ENCODE measurements at regions not wholly inside any gene's neighbourhood (a gene's known extent, or its start where the extent isn't known, plus 50 kb on each side); places are given as distances from the start of the nearest gene placed in this dataset.

DNA sequence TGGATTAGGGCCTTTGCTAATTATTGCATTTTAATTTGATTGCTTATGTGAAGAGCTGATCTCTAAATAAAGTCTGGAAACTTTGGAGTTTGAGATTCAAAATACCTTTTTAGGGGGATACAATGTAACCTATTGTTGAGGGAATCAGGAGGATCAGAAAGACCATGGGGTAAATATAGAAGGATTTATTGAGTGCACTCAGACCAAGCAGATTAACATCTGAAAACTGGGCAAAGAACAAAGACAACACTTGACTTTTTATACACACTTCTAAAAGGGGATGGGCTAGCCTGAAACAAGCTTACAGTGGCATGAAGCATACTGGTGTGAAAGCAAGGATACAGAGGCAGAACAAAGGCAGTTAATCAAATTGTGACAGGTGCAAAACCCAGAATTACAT lies 174.3 kb downstream of the MRPS30 start:
- TF ChIP-seq TEAD4 (IDR thresholded peaks at IDR 0.05) (no peak), NFIC (IDR thresholded peaks at IDR 0.05) (no peak), CEBPB (IDR thresholded peaks at IDR 0.05) (no peak), YY1 (IDR thresholded peaks at IDR 0.05; ENCODE audit: low read depth) (no peak), ZBTB7A (IDR thresholded peaks at IDR 0.05; ENCODE audit: low read depth) (no peak), EGR1 (IDR thresholded peaks at IDR 0.05) (no peak), CREB1 (IDR thresholded peaks at IDR 0.05; ENCODE audit: low read depth) (no peak), FOXM1 (IDR thresholded peaks at IDR 0.05; ENCODE audit: borderline replicate concordance, low read depth) (no peak), TAF1 (IDR thresholded peaks at IDR 0.05; ENCODE audit: low read depth) (no peak), TCF12 (IDR thresholded peaks at IDR 0.05; ENCODE audit: low read depth) (no peak), EP300 (IDR thresholded peaks at IDR 0.05; ENCODE audit: borderline replicate concordance) (no peak), RAD21 (IDR thresholded peaks at IDR 0.05; ENCODE audit: low read depth) (no peak)
- TF ChIP-seq, protein P1, sequence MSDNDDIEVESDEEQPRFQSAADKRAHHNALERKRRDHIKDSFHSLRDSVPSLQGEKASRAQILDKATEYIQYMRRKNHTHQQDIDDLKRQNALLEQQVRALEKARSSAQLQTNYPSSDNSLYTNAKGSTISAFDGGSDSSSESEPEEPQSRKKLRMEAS (IDR thresholded peaks at IDR 0.05) = no peak
- TF ChIP-seq, protein P2, sequence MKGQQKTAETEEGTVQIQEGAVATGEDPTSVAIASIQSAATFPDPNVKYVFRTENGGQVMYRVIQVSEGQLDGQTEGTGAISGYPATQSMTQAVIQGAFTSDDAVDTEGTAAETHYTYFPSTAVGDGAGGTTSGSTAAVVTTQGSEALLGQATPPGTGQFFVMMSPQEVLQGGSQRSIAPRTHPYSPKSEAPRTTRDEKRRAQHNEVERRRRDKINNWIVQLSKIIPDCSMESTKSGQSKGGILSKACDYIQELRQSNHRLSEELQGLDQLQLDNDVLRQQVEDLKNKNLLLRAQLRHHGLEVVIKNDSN (IDR thresholded peaks at IDR 0.05) = no peak
- TF ChIP-seq, protein P3, sequence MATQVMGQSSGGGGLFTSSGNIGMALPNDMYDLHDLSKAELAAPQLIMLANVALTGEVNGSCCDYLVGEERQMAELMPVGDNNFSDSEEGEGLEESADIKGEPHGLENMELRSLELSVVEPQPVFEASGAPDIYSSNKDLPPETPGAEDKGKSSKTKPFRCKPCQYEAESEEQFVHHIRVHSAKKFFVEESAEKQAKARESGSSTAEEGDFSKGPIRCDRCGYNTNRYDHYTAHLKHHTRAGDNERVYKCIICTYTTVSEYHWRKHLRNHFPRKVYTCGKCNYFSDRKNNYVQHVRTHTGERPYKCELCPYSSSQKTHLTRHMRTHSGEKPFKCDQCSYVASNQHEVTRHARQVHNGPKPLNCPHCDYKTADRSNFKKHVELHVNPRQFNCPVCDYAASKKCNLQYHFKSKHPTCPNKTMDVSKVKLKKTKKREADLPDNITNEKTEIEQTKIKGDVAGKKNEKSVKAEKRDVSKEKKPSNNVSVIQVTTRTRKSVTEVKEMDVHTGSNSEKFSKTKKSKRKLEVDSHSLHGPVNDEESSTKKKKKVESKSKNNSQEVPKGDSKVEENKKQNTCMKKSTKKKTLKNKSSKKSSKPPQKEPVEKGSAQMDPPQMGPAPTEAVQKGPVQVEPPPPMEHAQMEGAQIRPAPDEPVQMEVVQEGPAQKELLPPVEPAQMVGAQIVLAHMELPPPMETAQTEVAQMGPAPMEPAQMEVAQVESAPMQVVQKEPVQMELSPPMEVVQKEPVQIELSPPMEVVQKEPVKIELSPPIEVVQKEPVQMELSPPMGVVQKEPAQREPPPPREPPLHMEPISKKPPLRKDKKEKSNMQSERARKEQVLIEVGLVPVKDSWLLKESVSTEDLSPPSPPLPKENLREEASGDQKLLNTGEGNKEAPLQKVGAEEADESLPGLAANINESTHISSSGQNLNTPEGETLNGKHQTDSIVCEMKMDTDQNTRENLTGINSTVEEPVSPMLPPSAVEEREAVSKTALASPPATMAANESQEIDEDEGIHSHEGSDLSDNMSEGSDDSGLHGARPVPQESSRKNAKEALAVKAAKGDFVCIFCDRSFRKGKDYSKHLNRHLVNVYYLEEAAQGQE (IDR thresholded peaks at IDR 0.05; ENCODE audit: low read depth) = no peak

DNA sequence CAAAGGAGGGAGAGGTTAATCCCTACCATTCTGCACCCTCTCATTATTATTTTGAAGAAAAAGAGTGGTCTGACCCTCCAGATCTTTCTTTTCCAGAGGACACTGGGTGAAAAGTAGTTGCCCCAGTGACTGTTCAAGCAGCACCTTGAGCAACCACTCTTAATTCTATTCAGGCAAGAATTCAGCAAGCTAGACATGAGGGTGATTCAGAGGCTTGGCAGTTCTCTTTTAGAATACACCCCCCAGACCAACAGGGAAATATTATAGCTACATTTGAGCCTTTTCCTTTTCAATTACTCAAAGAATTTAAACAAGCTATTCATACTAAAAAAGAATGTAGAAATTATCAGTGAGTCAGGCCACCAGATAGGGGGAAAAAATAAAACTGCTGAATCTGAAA lies 178.3 kb downstream of the MRPS30 start:
- TF ChIP-seq RAD21 (IDR thresholded peaks at IDR 0.05; ENCODE audit: low read depth) = no peak

DNA sequence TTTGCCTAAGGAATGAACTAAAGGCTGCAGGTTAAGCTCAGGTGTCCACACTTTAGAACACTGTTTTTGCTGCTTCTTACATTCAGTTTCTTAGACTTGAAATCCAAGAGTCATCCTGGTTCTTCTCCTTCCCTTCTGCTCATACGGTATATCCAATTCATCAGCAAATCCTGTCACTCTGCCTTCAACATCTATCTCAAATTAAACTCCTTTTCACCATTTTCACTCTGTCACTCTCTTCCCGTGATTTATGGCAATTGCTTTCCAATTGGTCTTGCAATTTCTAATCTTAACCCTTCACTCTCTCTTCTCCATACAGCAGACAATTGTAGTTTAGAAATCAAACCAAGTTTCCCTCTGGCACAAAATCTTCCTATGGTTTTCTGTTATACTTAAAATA lies 182.9 kb downstream of the MRPS30 start:
- TF ChIP-seq, protein P2 (IDR thresholded peaks at IDR 0.05) = no peak
- TF ChIP-seq TEAD4 (IDR thresholded peaks at IDR 0.05) = no peak
- TF ChIP-seq YY1 (IDR thresholded peaks at IDR 0.05; ENCODE audit: low read depth) = no peak
- TF ChIP-seq, protein P3 (IDR thresholded peaks at IDR 0.05; ENCODE audit: low read depth) = no peak
- TF ChIP-seq, protein P1 (IDR thresholded peaks at IDR 0.05) = no peak
- TF ChIP-seq EP300 (IDR thresholded peaks at IDR 0.05; ENCODE audit: borderline replicate concordance) = no peak
- no peak for TF ChIP-seq TAF1 (IDR thresholded peaks at IDR 0.05; ENCODE audit: low read depth)
- TF ChIP-seq TCF12 (IDR thresholded peaks at IDR 0.05; ENCODE audit: low read depth) = no peak
- TF ChIP-seq ZBTB7A (IDR thresholded peaks at IDR 0.05; ENCODE audit: low read depth) = no peak
- TF ChIP-seq FOXM1 (IDR thresholded peaks at IDR 0.05; ENCODE audit: borderline replicate concordance, low read depth) = no peak
- TF ChIP-seq CREB1 (IDR thresholded peaks at IDR 0.05; ENCODE audit: low read depth) = no peak
- TF ChIP-seq CEBPB (IDR thresholded peaks at IDR 0.05) = no peak
- TF ChIP-seq EGR1 (IDR thresholded peaks at IDR 0.05) = no peak
- no peak for TF ChIP-seq RAD21 (IDR thresholded peaks at IDR 0.05; ENCODE audit: low read depth)

DNA sequence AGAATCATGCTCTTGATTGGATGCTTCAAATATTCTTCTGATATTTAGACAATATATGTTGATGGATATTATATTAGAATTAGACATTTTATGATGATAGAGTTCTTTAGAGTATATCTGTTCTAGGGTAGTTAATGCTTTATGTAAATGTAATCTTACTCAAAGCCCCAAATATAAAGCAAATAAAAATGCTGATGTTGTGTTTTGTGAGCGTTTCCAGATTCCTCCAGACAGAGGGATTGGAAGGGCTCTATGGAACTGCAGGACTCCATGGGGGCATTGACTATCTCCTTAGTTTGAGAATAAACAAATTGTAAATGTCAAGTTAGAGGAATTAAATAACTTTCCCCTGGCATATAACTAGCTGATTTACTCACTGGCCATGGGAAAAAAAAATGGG lies 184.5 kb downstream of the MRPS30 start:
- TF ChIP-seq CEBPB (IDR thresholded peaks at IDR 0.05) (no peak), ZBTB7A (IDR thresholded peaks at IDR 0.05; ENCODE audit: low read depth) (no peak), RAD21 (IDR thresholded peaks at IDR 0.05; ENCODE audit: low read depth) (no peak), TCF12 (IDR thresholded peaks at IDR 0.05; ENCODE audit: low read depth) (no peak), FOXM1 (IDR thresholded peaks at IDR 0.05; ENCODE audit: borderline replicate concordance, low read depth) (no peak), TEAD4 (IDR thresholded peaks at IDR 0.05) (no peak)
- TF ChIP-seq, protein P2 (IDR thresholded peaks at IDR 0.05) = no peak

DNA sequence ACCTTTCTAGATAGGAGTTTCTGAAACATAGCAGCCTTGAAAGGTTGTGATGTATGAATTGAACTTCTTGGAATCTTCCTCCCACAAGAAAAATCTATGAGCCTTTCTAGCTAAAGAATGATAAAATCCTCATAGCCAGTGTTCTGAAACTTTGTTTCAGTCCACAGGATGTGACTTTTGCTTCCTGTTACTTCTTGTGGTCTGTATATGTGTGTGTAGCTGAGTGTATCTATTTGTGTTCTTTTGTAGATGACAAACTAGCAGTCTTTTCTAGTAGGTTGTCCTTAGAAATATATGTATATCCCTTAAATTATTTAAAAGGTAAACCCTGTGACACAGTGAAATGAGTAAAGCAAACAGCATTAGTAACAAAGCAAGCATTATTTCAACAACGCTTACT lies 188.8 kb downstream of the MRPS30 start:
- no peak for TF ChIP-seq EP300 (IDR thresholded peaks at IDR 0.05; ENCODE audit: borderline replicate concordance)
- no peak for TF ChIP-seq TEAD4 (IDR thresholded peaks at IDR 0.05)
- TF ChIP-seq YY1 (IDR thresholded peaks at IDR 0.05; ENCODE audit: low read depth) = no peak
- TF ChIP-seq NFIC (IDR thresholded peaks at IDR 0.05) = no peak
- TF ChIP-seq TAF1 (IDR thresholded peaks at IDR 0.05; ENCODE audit: low read depth) = no peak
- no peak for TF ChIP-seq TCF12 (IDR thresholded peaks at IDR 0.05; ENCODE audit: low read depth)
- TF ChIP-seq EGR1 (IDR thresholded peaks at IDR 0.05) = no peak
- no peak for TF ChIP-seq ZBTB7A (IDR thresholded peaks at IDR 0.05; ENCODE audit: low read depth)
- TF ChIP-seq CREB1 (IDR thresholded peaks at IDR 0.05; ENCODE audit: low read depth) = no peak
- TF ChIP-seq, protein P1 (IDR thresholded peaks at IDR 0.05) = no peak
- TF ChIP-seq, protein P3 (IDR thresholded peaks at IDR 0.05; ENCODE audit: low read depth) = no peak
- TF ChIP-seq FOXM1 (IDR thresholded peaks at IDR 0.05; ENCODE audit: borderline replicate concordance, low read depth) = no peak
- TF ChIP-seq CEBPB (IDR thresholded peaks at IDR 0.05) = no peak
- TF ChIP-seq RAD21 (IDR thresholded peaks at IDR 0.05; ENCODE audit: low read depth) = no peak
